PC-3 (cell line): ENCODE measurements at regions not wholly inside any gene's neighbourhood (a gene's known extent, or its start where the extent isn't known, plus 50 kb on each side); places are given as distances from the start of the nearest gene placed in this dataset.

Experiments used
- ATAC-seq: fragments of 200-7000 bp; cut with Tn5 transposase; 2 replicates; pipeline ENCODE4 v1.9.1; 2020; ENCODE audit warnings: mild to moderate bottlenecking, moderate library complexity
- BruUV-seq: library from RNA; stranded (reverse); fragments of 400-500 nt; replicated peaks from 2 replicates; lab custom pipeline; 2021; lab: Mats Ljungman, UMichigan
- CTCF ChIA-PET: fragments of 300-600 bp; sonication (Branson Sonifier 250); formaldehyde crosslinking; loops from one replicate; lab custom pipeline; 2022; ENCODE audit warnings: antibody characterized with exemption; lab: Charles Lee
- POLR2A ChIA-PET: fragments of 300-600 bp; sonication (Branson Sonifier 250); formaldehyde crosslinking; loops from one replicate; lab custom pipeline; 2022; ENCODE audit warnings: antibody characterized with exemption; ENCODE audit not compliant: unreplicated experiment; lab: Charles Lee
- DNase-seq: peaks from one replicate; pipeline ENCODE4 v3.0.0-alpha.2; 2015
- H2AFZ ChIP-seq: fragments of 300-600 bp; sonication (generic); 2 replicates; pipeline ENCODE4 v1.6.0; 2016; ENCODE audit warnings: antibody characterized with exemption, low read length
- H3F3A ChIP-seq: fragments of 300-600 bp; sonication (generic); one replicate; pipeline ENCODE4 v1.6.0; 2017; ENCODE audit warnings: antibody characterized with exemption, low read length, control low read depth, mild to moderate bottlenecking; ENCODE audit not compliant: unreplicated experiment
- H3K27ac ChIP-seq: fragments of 300-600 bp; sonication (generic); 2 replicates; pipeline ENCODE4 v1.5.1; 2016; ENCODE audit warnings: mild to moderate bottlenecking, low read length
- H3K27me3 ChIP-seq: fragments of 300-600 bp; sonication (generic); 2 replicates; pipeline ENCODE4 v1.6.1; 2016; ENCODE audit warnings: low read length, mixed read lengths
- H3K36me3 ChIP-seq: fragments of 300-600 bp; sonication (generic); 2 replicates; pipeline ENCODE4 v1.6.1; 2016; ENCODE audit warnings: low read depth, mixed run types, low read length, mixed read lengths
- H3K4me1 ChIP-seq: fragments of 300-600 bp; sonication (generic); 2 replicates; pipeline ENCODE4 v1.5.1; 2016; ENCODE audit warnings: low read length; ENCODE audit not compliant: insufficient read depth
- H3K4me2 ChIP-seq: fragments of 300-600 bp; sonication (generic); 2 replicates; pipeline ENCODE4 v1.6.0; 2016; ENCODE audit warnings: low read length
- H3K4me3 ChIP-seq: fragments of 300-600 bp; sonication (generic); 2 replicates; pipeline ENCODE4 v1.5.1; 2016; ENCODE audit warnings: mild to moderate bottlenecking, low read length, mixed read lengths
- H3K79me2 ChIP-seq: fragments of 300-600 bp; sonication (generic); 2 replicates; pipeline ENCODE4 v1.6.1; 2017; ENCODE audit warnings: low read length, mixed read lengths
- H3K9ac ChIP-seq: fragments of 300-600 bp; sonication (generic); 2 replicates; pipeline ENCODE4 v1.6.0; 2016; ENCODE audit warnings: mild to moderate bottlenecking, low read length
- H3K9me2 ChIP-seq: fragments of 300-600 bp; sonication (generic); replicated peaks from 2 replicates; pipeline ENCODE4 v1.6.1; 2016; ENCODE audit warnings: mixed run types, low read length, mixed read lengths
- H3K9me3 ChIP-seq: fragments of 300-600 bp; sonication (generic); 2 replicates; pipeline ENCODE4 v1.6.1; 2016; ENCODE audit warnings: low read length, mixed read lengths
- H4K20me1 ChIP-seq: fragments of 300-600 bp; sonication (generic); 2 replicates; pipeline ENCODE4 v1.6.1; 2016; ENCODE audit warnings: low read length, mixed read lengths
- EZH2 ChIP-seq: fragments of 300-600 bp; sonication (generic); IDR thresholded peaks from one replicate; pipeline ENCODE4 v1.6.1; 2017; ENCODE audit warnings: antibody characterized with exemption, mild to moderate bottlenecking, low read length; ENCODE audit not compliant: unreplicated experiment
- EZH2phosphoT487 ChIP-seq: fragments of 300-600 bp; sonication (generic); IDR thresholded peaks from 2 replicates; pipeline ENCODE4 v1.6.1; 2018; ENCODE audit warnings: mild to moderate bottlenecking, antibody characterized with exemption, low read length, borderline replicate concordance
- intact Hi-C: fragments of 100-400 bp; cut with micrococcal nuclease; formaldehyde crosslinking; loops from 2 replicates; pipeline ENCODE4 v1.9.0; 2023
- TF ChIP-seq, protein P1 (sequence below): fragments of 300-600 bp; sonication (generic); conservative IDR thresholded peaks from 2 replicates; pipeline ENCODE4 v1.5.1; 2017; ENCODE audit warnings: antibody characterized with exemption, low read depth, mild to moderate bottlenecking, low read length

GRCh38 chr14:104291123-104292000, 153.0 kb downstream of the KIF26A start:
- no peaks in the 10 kb centered on the region for H3K9me3 ChIP-seq

GRCh38 chr14:104292084-104292970, 153.9 kb downstream of the KIF26A start:
- H2AFZ ChIP-seq: no peak overlapping the region
- no TSS peak for BruUV-seq
- no peaks in the 10 kb centered on the region for H3K9me3 ChIP-seq
- H3K4me3 ChIP-seq: no peak overlapping the region
- H3K9me2 ChIP-seq: no peaks in the 10 kb centered on the region
- H3K79me2 ChIP-seq: no peaks in the 10 kb centered on the region
- DNase-seq: no peak
- POLR2A ChIA-PET: no interaction called here
- TF ChIP-seq EZH2phosphoT487 (no peak), EZH2 (no peak)
- TF ChIP-seq, protein P1, sequence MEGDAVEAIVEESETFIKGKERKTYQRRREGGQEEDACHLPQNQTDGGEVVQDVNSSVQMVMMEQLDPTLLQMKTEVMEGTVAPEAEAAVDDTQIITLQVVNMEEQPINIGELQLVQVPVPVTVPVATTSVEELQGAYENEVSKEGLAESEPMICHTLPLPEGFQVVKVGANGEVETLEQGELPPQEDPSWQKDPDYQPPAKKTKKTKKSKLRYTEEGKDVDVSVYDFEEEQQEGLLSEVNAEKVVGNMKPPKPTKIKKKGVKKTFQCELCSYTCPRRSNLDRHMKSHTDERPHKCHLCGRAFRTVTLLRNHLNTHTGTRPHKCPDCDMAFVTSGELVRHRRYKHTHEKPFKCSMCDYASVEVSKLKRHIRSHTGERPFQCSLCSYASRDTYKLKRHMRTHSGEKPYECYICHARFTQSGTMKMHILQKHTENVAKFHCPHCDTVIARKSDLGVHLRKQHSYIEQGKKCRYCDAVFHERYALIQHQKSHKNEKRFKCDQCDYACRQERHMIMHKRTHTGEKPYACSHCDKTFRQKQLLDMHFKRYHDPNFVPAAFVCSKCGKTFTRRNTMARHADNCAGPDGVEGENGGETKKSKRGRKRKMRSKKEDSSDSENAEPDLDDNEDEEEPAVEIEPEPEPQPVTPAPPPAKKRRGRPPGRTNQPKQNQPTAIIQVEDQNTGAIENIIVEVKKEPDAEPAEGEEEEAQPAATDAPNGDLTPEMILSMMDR: no peak
- no peak for ATAC-seq
- H3K36me3 ChIP-seq: no peaks in the 10 kb centered on the region
- H4K20me1 ChIP-seq: no peaks in the 10 kb centered on the region
- H3K27ac ChIP-seq: no peak overlapping the region
- H3K27me3 ChIP-seq: peaks cover 17% of the 10 kb centered on the region; the same call in 1 of the 2 replicates
- no peak overlapping the region for H3K9ac ChIP-seq
- intact Hi-C loops: no loop called here
- no peaks in the 10 kb centered on the region for H3F3A ChIP-seq
- CTCF ChIA-PET: no interaction called here
- H3K4me2 ChIP-seq: no peak overlapping the region
- H3K4me1 ChIP-seq: no peaks in the 10 kb centered on the region

More at GRCh38 chr14:104291123-104292000, 153.0 kb downstream of the KIF26A start:
- Histone ChIP-seq H3F3A (no peaks in the 10 kb centered on the region), H3K27ac (no peak overlapping the region), H3K4me1 (no peaks in the 10 kb centered on the region), H3K9me2 (no peaks in the 10 kb centered on the region), H3K79me2 (no peaks in the 10 kb centered on the region), H3K4me2 (no peak overlapping the region), H3K4me3 (no peak overlapping the region), H3K9ac (no peak overlapping the region), H2AFZ (no peak overlapping the region), H3K27me3 (peaks cover 17% of the 10 kb centered on the region; the same call in 1 of the 2 replicates), H3K36me3 (no peaks in the 10 kb centered on the region), H4K20me1 (no peaks in the 10 kb centered on the region)
- ATAC-seq: no peak
- BruUV-seq: no TSS peak
- DNase-seq: peak; percentile 9
- TF ChIP-seq EZH2 (no peak), EZH2phosphoT487 (no peak)
- TF ChIP-seq, protein P1: no peak
- CTCF ChIA-PET: no interaction called here
- POLR2A ChIA-PET: no interaction called here
- intact Hi-C loops: no loop called here
